IMR-90 (cell line): ENCODE measurements at regions not wholly inside any gene's neighbourhood (a gene's known extent, or its start where the extent isn't known, plus 50 kb on each side); places are given as distances from the start of the nearest gene placed in this dataset.

Source experiments
- ATAC-seq: fragments of 200-7000 bp; cut with Tn5 transposase; 2 replicates; pipeline ENCODE4 v1.9.1; 2020; ENCODE audit warnings: low read depth, mild to moderate bottlenecking, moderate library complexity
- BruUV-seq: library from RNA; stranded (reverse); fragments of 400-500 nt; replicated peaks from 2 replicates; lab custom pipeline; 2021; lab: Mats Ljungman, UMichigan
- CTCF ChIA-PET: fragments of 300-600 bp; formaldehyde crosslinking; extraction: SDS; loops from one replicate; lab custom pipeline; 2021; ENCODE audit warnings: antibody characterized with exemption; lab: Yijun Ruan, JAX
- POLR2A ChIA-PET: fragments of 300-600 bp; sonication (Branson Sonifier 250); formaldehyde crosslinking; loops from one replicate; lab custom pipeline; 2022; ENCODE audit warnings: antibody characterized with exemption; ENCODE audit not compliant: unreplicated experiment; lab: Charles Lee
- DNase-seq: peaks from one replicate; pipeline ENCODE4 v3.0.0; 2013
- H2AFZ ChIP-seq: replicated peaks from 2 replicates; pipeline ENCODE3; 2013; ENCODE audit warnings: low read length, mild to moderate bottlenecking; ENCODE audit not compliant: poor library complexity
- H2AK5ac ChIP-seq: 2 replicates; pipeline ENCODE4 v1.6.1; 2013; ENCODE audit warnings: low read depth, low read length, inconsistent platforms
- H2AK9ac ChIP-seq: replicated peaks from 2 replicates; pipeline ENCODE3; 2013; ENCODE audit warnings: mild to moderate bottlenecking, low read depth, low read length, moderate library complexity; ENCODE audit not compliant: poor library complexity
- H2BK120ac ChIP-seq: 2 replicates; pipeline ENCODE4 v1.6.1; 2013; ENCODE audit warnings: low read depth, low read length, inconsistent platforms
- H2BK15ac ChIP-seq: 3 replicates; pipeline ENCODE4 v1.6.1; 2013; ENCODE audit warnings: low read depth, low read length, inconsistent platforms
- H2BK20ac ChIP-seq: 2 replicates; pipeline ENCODE4 v1.6.1; 2013; ENCODE audit warnings: low read depth, mild to moderate bottlenecking, inconsistent platforms, low read length, moderate library complexity
- H2BK5ac ChIP-seq: 2 replicates; pipeline ENCODE4 v1.6.1; 2013; ENCODE audit warnings: mild to moderate bottlenecking, low read depth, low read length, inconsistent platforms; ENCODE audit not compliant: poor library complexity, severe bottlenecking
- H3K14ac ChIP-seq: replicated peaks from 2 replicates; pipeline ENCODE4 v1.6.1; 2013; ENCODE audit warnings: low read depth, low read length, inconsistent platforms
- H3K18ac ChIP-seq: 2 replicates; pipeline ENCODE4 v1.6.1; 2013; ENCODE audit warnings: low read depth, low read length, control low read depth
- H3K23ac ChIP-seq: 2 replicates; pipeline ENCODE4 v1.6.1; 2013; ENCODE audit warnings: low read depth, low read length, inconsistent platforms
- H3K27ac ChIP-seq: 2 replicates; pipeline ENCODE4 v1.5.1; 2013; ENCODE audit warnings: mild to moderate bottlenecking, control low read depth, low read length; ENCODE audit not compliant: insufficient read depth
- H3K27me3 ChIP-seq: 2 replicates; pipeline ENCODE4 v1.6.1; 2013; ENCODE audit warnings: low read length; ENCODE audit not compliant: control insufficient read depth, insufficient read depth
- H3K36me3 ChIP-seq: 2 replicates; pipeline ENCODE4 v1.6.1; 2013; ENCODE audit warnings: low read length, mixed read lengths; ENCODE audit not compliant: control insufficient read depth, insufficient read depth
- H3K4ac ChIP-seq: 2 replicates; pipeline ENCODE4 v1.6.1; 2013; ENCODE audit warnings: low read depth, low read length, inconsistent platforms
- H3K4me1 ChIP-seq: 2 replicates; pipeline ENCODE4 v1.6.1; 2013; ENCODE audit warnings: low read length, mixed read lengths; ENCODE audit not compliant: control insufficient read depth, insufficient read depth
- H3K4me2 ChIP-seq: 2 replicates; pipeline ENCODE4 v1.6.1; 2013; ENCODE audit warnings: low read depth, mild to moderate bottlenecking, control low read depth, low read length, moderate library complexity
- H3K4me3 ChIP-seq: 2 replicates; pipeline ENCODE4 v1.5.1; 2013; ENCODE audit warnings: low read depth, mild to moderate bottlenecking, control low read depth, low read length, moderate library complexity; ENCODE audit not compliant: insufficient read depth
- H3K56ac ChIP-seq: 2 replicates; pipeline ENCODE4 v1.6.1; 2013; ENCODE audit warnings: low read length, inconsistent platforms; ENCODE audit not compliant: insufficient read depth; ENCODE audit errors: extremely low read depth
- H3K79me1 ChIP-seq, 2 experiments: 2 replicates each; pipeline ENCODE4 v1.6.1; 2013; ENCODE audit warnings: low read length in 2 of 2, inconsistent platforms in 1 of 2, low read depth in 1 of 2
- H3K9ac ChIP-seq: 2 replicates; pipeline ENCODE4 v1.6.1; 2013; ENCODE audit warnings: low read depth, low read length, control low read depth
- H3K9me1 ChIP-seq: 2 replicates; pipeline ENCODE4 v1.6.1; 2013; ENCODE audit warnings: low read length, inconsistent platforms; ENCODE audit not compliant: insufficient read depth
- H3K9me3 ChIP-seq: 2 replicates; pipeline ENCODE4 v1.6.1; 2013; ENCODE audit warnings: low read length; ENCODE audit not compliant: control insufficient read depth, insufficient read depth
- H4K20me1 ChIP-seq: 2 replicates; pipeline ENCODE4 v1.6.1; 2013; ENCODE audit warnings: low read length, inconsistent platforms; ENCODE audit not compliant: insufficient read depth
- H4K5ac ChIP-seq: 2 replicates; pipeline ENCODE4 v1.6.1; 2013; ENCODE audit warnings: mild to moderate bottlenecking, low read depth, low read length, control low read depth
- H4K8ac ChIP-seq, 2 experiments: 2 replicates each; pipeline ENCODE4 v1.6.1; 2013; ENCODE audit warnings: low read depth in 2 of 2, low read length in 2 of 2, control low read depth in 1 of 2, inconsistent platforms in 1 of 2
- H4K91ac ChIP-seq: 2 replicates; pipeline ENCODE4 v1.6.1; 2013; ENCODE audit warnings: low read depth, low read length, inconsistent platforms; ENCODE audit not compliant: insufficient read depth
- BHLHE40 ChIP-seq: fragments of 150-350 bp; IDR thresholded peaks from 2 replicates; pipeline ENCODE4 v1.6.1; 2016; ENCODE audit warnings: mild to moderate bottlenecking, low read depth, low read length
- CEBPB ChIP-seq: IDR thresholded peaks from 2 replicates; pipeline ENCODE4 v1.6.1; 2012; ENCODE audit warnings: low read depth, low read length, improper control_type of control experiment
- CHD1 ChIP-seq: IDR thresholded peaks from 2 replicates; pipeline ENCODE4 v1.6.1; 2012; ENCODE audit warnings: low read depth, low read length, improper control_type of control experiment
- CTCF ChIP-seq: conservative IDR thresholded peaks from 2 replicates; pipeline ENCODE4 v1.5.1; 2012; ENCODE audit warnings: mild to moderate bottlenecking, low read depth, low read length, improper control_type of control experiment
- ELK1 ChIP-seq: fragments of 150-350 bp; IDR thresholded peaks from 2 replicates; pipeline ENCODE4 v1.6.1; 2016; ENCODE audit warnings: low read depth, mild to moderate bottlenecking, low read length, moderate library complexity, borderline replicate concordance
- FOS ChIP-seq: fragments of 150-350 bp; IDR thresholded peaks from 2 replicates; pipeline ENCODE4 v1.6.1; 2016; ENCODE audit warnings: low read depth, low read length
- MAFK ChIP-seq: IDR thresholded peaks from 2 replicates; pipeline ENCODE4 v1.6.1; 2012; ENCODE audit warnings: low read depth, low read length, improper control_type of control experiment
- MAZ ChIP-seq: IDR thresholded peaks from 2 replicates; pipeline ENCODE4 v1.6.1; 2012; ENCODE audit warnings: low read depth, mild to moderate bottlenecking, low read length, improper control_type of control experiment, moderate library complexity, borderline replicate concordance
- MXI1 ChIP-seq: IDR thresholded peaks from 2 replicates; pipeline ENCODE4 v1.6.1; 2012; ENCODE audit warnings: low read depth, mild to moderate bottlenecking, low read length, moderate library complexity, borderline replicate concordance
- NFE2L2 ChIP-seq: fragments of 150-350 bp; IDR thresholded peaks from 2 replicates; pipeline ENCODE4 v1.6.1; 2016; ENCODE audit warnings: low read depth, mild to moderate bottlenecking, low read length
- POLR2A ChIP-seq: IDR thresholded peaks from 2 replicates; pipeline ENCODE4 v1.6.1; 2012; ENCODE audit warnings: mild to moderate bottlenecking, low read depth, low read length
- RAD21 ChIP-seq: IDR thresholded peaks from 2 replicates; pipeline ENCODE4 v1.6.1; 2012; ENCODE audit warnings: low read length, improper control_type of control experiment
- RCOR1 ChIP-seq: IDR thresholded peaks from 2 replicates; pipeline ENCODE4 v1.6.1; 2012; ENCODE audit warnings: mild to moderate bottlenecking, low read length, improper control_type of control experiment; ENCODE audit not compliant: insufficient replicate concordance
- RFX5 ChIP-seq: IDR thresholded peaks from 2 replicates; pipeline ENCODE4 v1.8.0; 2012; ENCODE audit warnings: low read depth, mild to moderate bottlenecking, low read length, moderate library complexity
- SMC3 ChIP-seq: fragments of 150-350 bp; IDR thresholded peaks from 2 replicates; pipeline ENCODE4 v1.6.1; 2016; ENCODE audit warnings: low read depth, mild to moderate bottlenecking, antibody characterized with exemption, low read length, moderate library complexity
- USF2 ChIP-seq: fragments of 150-350 bp; IDR thresholded peaks from 2 replicates; pipeline ENCODE4 v1.6.1; 2017; ENCODE audit warnings: mild to moderate bottlenecking, antibody characterized with exemption, low read length, low read depth
- WGBS, 2 experiments: methylation state at CpG; one replicate each; pipeline versions ENCODE4 v1.1.5 to v1.1.7; 2013; ENCODE audit warnings: missing lambda C conversion rate in 2 of 2; ENCODE audit not compliant: insufficient read length in 1 of 2; ENCODE audit errors: extremely low coverage in 2 of 2; 5-methylcytosine and 5-hydroxymethylcytosine counted together
- dilution Hi-C: fragments of 300-500 bp; cut with HindIII; formaldehyde crosslinking; loops from one replicate; pipeline ENCODE4 v1.14.3; 2018; ENCODE audit warnings: low sequenced_read_pairs; ENCODE audit not compliant: unreplicated experiment
- in situ Hi-C: fragments of 300-500 bp; cut with MboI; formaldehyde crosslinking; loops from 3 replicates; pipeline ENCODE4 v1.14.3; 2019; ENCODE audit warnings: low sequenced_read_pairs, inconsistent platforms, mixed read lengths
- intact Hi-C: fragments of 100-400 bp; cut with micrococcal nuclease; formaldehyde crosslinking; loops from 2 replicates; pipeline ENCODE4 v1.10.0; 2022

- H3K4me2 ChIP-seq, result no peak overlapping the region
- ATAC-seq, result no peak
- dilution Hi-C loops (no loop called here), in situ Hi-C loops (no loop called here), intact Hi-C loops (no loop called here)
- H3K23ac ChIP-seq, result no peak overlapping the region
- no peak overlapping the region for H3K14ac ChIP-seq
- no peak overlapping the region for H2AFZ ChIP-seq
- no peaks in the 10 kb centered on the region for H3K4me1 ChIP-seq
- H3K27me3 ChIP-seq, result no peaks in the 10 kb centered on the region
- H2BK20ac ChIP-seq, result no peak overlapping the region
- no peak for DNase-seq
- H2BK15ac ChIP-seq, result no peak overlapping the region
- no peaks in the 10 kb centered on the region for H3K9me3 ChIP-seq
- no peak overlapping the region for H2AK5ac ChIP-seq
- H4K5ac ChIP-seq, result no peak overlapping the region
- H4K8ac ChIP-seq, result no peak overlapping the region
- no peak overlapping the region for H2BK120ac ChIP-seq
- no peaks in the 10 kb centered on the region for H4K20me1 ChIP-seq
- H3K56ac ChIP-seq, result no peak overlapping the region
- no peaks in the 10 kb centered on the region for H3K36me3 ChIP-seq
- no peak overlapping the region for H3K4ac ChIP-seq
- no peaks in the 10 kb centered on the region for H3K9me1 ChIP-seq
- CTCF ChIA-PET, result no interaction called here
- TF ChIP-seq USF2 (no peak), SMC3 (no peak), MAZ (no peak), CHD1 (no peak), CTCF (no peak), CEBPB (no peak), NFE2L2 (no peak), ELK1 (no peak), MAFK (no peak), FOS (no peak), RCOR1 (no peak), POLR2A (no peak), RAD21 (no peak), MXI1 (no peak), RFX5 (no peak), BHLHE40 (no peak)
- no peak overlapping the region for H2AK9ac ChIP-seq
- no peak overlapping the region for H3K9ac ChIP-seq
- H3K27ac ChIP-seq, result no peak overlapping the region
- BruUV-seq, result no TSS peak
- no peaks in the 10 kb centered on the region for H3K79me1 ChIP-seq
- H3K4me3 ChIP-seq, result no peak overlapping the region
- H2BK5ac ChIP-seq, result no peak overlapping the region
- POLR2A ChIA-PET, result no interaction called here
- no peak overlapping the region for H3K18ac ChIP-seq
- no CpG with 5 or more reads among the region's 2 CpGs for WGBS, 2 experiments
- H4K91ac ChIP-seq, result no peak overlapping the region
Observed at GRCh38 chr5:84628918-84629317, 244.2 kb upstream of the EDIL3 start.
